Heart left ventricle (tissue), 16 donors: ENCODE measurements at regions not wholly inside any gene's neighbourhood (a gene's known extent, or its start where the extent isn't known, plus 50 kb on each side); places are given as distances from the start of the nearest gene placed in this dataset.

Experiments used
- ATAC-seq, 4 donors: fragments of 200-7000 bp; cut with Tn5 transposase; one replicate each; pipeline ENCODE4 v1.9.1; 2020 to 2022; ENCODE audit warnings: moderate library complexity in 4 of 4, mild to moderate bottlenecking in 3 of 4, moderate number of reproducible peaks in 1 of 4
- DNase-seq, 5 donors: peaks; one replicate each; pipeline ENCODE4 v3.0.0-alpha.2; 2020
- H3K27ac ChIP-seq, 12 donors: fragments of 200-600 bp; sonication (generic) in 4 of 12; one replicate each; pipeline versions ENCODE4 v1.5.0 to v1.8.0; 2016 to 2022; ENCODE audit warnings: mild to moderate bottlenecking in 2 of 12
- H3K27me3 ChIP-seq, 9 donors: fragments of 200-600 bp; sonication (generic) in 2 of 9; one replicate each; pipeline versions ENCODE4 v1.5.1 to v1.8.0; 2016 to 2022; ENCODE audit warnings: mild to moderate bottlenecking in 3 of 9
- H3K36me3 ChIP-seq, 9 donors: fragments of 200-600 bp; sonication (generic) in 2 of 9; one replicate each; pipeline versions ENCODE4 v1.5.0 to v1.8.0; 2018 to 2022; ENCODE audit warnings: mild to moderate bottlenecking in 2 of 9
- H3K4me1 ChIP-seq, 12 donors: fragments of 200-600 bp; sonication (generic) in 4 of 12; one replicate each; pipeline versions ENCODE4 v1.5.0 to v1.8.0; 2016 to 2022; ENCODE audit warnings: mild to moderate bottlenecking in 3 of 12
- H3K4me3 ChIP-seq, 12 donors: fragments of 200-600 bp; sonication (generic) in 4 of 12; one replicate each; pipeline versions ENCODE4 v1.5.0 to v1.8.0; 2017 to 2022; ENCODE audit warnings: mild to moderate bottlenecking in 9 of 12, moderate library complexity in 4 of 12
- H3K9me3 ChIP-seq, 12 donors: fragments of 200-600 bp; sonication (generic) in 4 of 12; one replicate each; pipeline versions ENCODE4 v1.5.0 to v1.8.0; 2016 to 2022; ENCODE audit warnings: mild to moderate bottlenecking in 1 of 12
- POLR2A ChIP-seq, 2 donors: fragments of 450-650 bp; IDR thresholded peaks; one replicate each; pipeline ENCODE4 v1.6.1; 2017; ENCODE audit warnings: antibody characterized with exemption in 2 of 2, mild to moderate bottlenecking in 2 of 2, moderate library complexity in 2 of 2
- WGBS, 4 donors: extraction: QIAGEN DNeasy Blood & Tissue Kit in 2 of 4; methylation state at CpG; one replicate each; pipeline versions ENCODE4 v1.1.5 to v1.1.7; 2013 to 2018; 5-methylcytosine and 5-hydroxymethylcytosine counted together
- intact Hi-C, 10 donors: fragments of 100-400 bp; cut with DNase I; formaldehyde crosslinking; loops; one replicate each; pipeline versions ENCODE4 v1.11.1 to v1.14.2; 2022
- TF ChIP-seq, protein P1 (sequence below), 12 donors: fragments of 200-600 bp; sonication (generic) in 4 of 12; IDR thresholded peaks; one replicate each; pipeline versions ENCODE4 v1.5.0 to v1.8.0; 2018 to 2022; ENCODE audit warnings: antibody characterized with exemption in 12 of 12, mild to moderate bottlenecking in 5 of 12
- donor health status: ischemic (EF 13 %, LVEDD 7.1; RV severe dilation, severe dysfunction).
- donor health status: healthy with polysubstance abuse.
- donor health status: DM: no; HTN: yes; CAD: no.
- donor health status: DM: no; HTN: no; CAD: no.
- donor health status: ischemic (EF 25% LVEDD 6.9; RV normal size, moderate dysfunction).
- donor health status: ischemic (EF 25% LVEDD 5.7; RV mildly dilated, moderate dysfunction).
- donor health status: healthy.
- donor health status: DM: yes; HTN: yes; CAD: no.
- donor health status: ischemic (EF 35%, LVEDD 5.7; RV mildly dilated, moderate dysfunction).
- donor health status: nonischemic (EF 11% LVEDD 7.7; RV severe dilation, severe dysfunction).
- donor health status: DM: yes; HTN: yes; CAD: no.
- donor health status: PGD.
- donor health status: ischemic (EF 29% LVEDD 5.4; RV normal size, mild dysfunction).
- donor health status: nonischemic (EF 23%, LVEDD 6.1; RV moderate dilation, normal function).

DNA sequence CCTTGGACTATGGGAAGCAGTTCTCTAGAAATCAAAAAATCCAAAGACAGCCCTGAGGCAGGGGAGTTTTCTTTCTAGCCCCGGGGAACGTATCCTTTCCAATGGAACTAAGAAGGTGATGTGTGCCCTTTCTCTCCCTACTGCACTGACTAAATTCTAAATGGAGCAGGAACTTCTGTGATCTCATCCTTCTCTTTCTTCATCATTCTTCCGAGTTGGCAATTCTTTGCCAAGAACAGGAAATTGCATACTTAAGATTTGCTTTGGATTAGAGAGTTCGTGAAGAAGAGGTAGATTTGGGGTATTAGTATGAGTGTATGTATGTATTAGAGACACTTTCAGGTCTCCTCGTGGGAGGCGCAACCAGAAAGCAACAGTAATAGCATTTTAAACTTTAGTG, 178.0 kb upstream of the PIK3R1 start:
- peaks cover 0 to 36% (median 16%) of the 10 kb centered on the region in 12 donors for H3K4me1 ChIP-seq
- TF ChIP-seq POLR2A (IDR thresholded peaks at IDR 0.05), result no peak
- TF ChIP-seq, protein P1, sequence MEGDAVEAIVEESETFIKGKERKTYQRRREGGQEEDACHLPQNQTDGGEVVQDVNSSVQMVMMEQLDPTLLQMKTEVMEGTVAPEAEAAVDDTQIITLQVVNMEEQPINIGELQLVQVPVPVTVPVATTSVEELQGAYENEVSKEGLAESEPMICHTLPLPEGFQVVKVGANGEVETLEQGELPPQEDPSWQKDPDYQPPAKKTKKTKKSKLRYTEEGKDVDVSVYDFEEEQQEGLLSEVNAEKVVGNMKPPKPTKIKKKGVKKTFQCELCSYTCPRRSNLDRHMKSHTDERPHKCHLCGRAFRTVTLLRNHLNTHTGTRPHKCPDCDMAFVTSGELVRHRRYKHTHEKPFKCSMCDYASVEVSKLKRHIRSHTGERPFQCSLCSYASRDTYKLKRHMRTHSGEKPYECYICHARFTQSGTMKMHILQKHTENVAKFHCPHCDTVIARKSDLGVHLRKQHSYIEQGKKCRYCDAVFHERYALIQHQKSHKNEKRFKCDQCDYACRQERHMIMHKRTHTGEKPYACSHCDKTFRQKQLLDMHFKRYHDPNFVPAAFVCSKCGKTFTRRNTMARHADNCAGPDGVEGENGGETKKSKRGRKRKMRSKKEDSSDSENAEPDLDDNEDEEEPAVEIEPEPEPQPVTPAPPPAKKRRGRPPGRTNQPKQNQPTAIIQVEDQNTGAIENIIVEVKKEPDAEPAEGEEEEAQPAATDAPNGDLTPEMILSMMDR (IDR thresholded peaks at IDR 0.05), result no peak
- H3K36me3 ChIP-seq, result no peaks in the 10 kb centered on the region
- 74 to 81% (median 79%) methylated on average over 6 of the region's 6 CpGs for WGBS, 4 donors
- no peaks in the 10 kb centered on the region for H3K9me3 ChIP-seq
- DNase-seq (no peak), ATAC-seq (peak in 1 of 4 donors; percentile 22)
- no peak overlapping the region for H3K4me3 ChIP-seq
- no peak overlapping the region for H3K27ac ChIP-seq
- no peaks in the 10 kb centered on the region for H3K27me3 ChIP-seq
- intact Hi-C loops, result loop anchor here in 1 of 10 donors (10.0 kb wide), 1 partner anchor 97 kb away; no protein-coding TSS in a partner anchor

DNA sequence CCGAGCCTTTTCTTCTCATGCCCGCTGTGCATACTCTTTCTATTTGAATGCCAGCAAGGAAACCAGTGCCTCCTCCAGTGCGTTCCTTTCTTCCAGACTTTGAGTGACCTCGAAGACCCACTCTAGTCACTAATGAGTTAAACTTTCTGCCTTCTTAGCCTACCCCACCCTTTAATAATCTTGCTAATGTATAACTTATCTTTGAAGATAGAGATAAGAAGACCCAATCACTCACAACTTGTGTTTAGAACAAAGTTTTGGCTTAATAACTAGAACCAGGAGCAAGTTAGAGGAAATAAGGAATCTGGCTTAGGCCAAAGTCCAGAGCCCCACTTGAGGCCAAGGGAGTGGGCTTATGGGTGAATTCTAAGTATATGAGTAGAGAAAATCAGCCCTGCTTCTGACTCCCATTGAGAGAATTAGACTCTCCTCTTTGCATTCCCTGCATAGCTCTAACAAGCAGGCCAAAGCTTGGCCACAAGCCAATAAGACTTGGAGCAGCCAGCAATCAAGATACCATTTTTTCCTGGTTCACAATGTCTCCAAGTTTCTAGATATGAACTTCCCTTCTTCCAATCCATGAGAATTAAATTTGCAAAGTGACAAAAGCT, 181.5 kb upstream of the PIK3R1 start:
- Histone ChIP-seq H3K4me3 (no peak overlapping the region), H3K27ac (peak overlapping the region in 1 of 12 donors; percentile 2), H3K9me3 (no peaks in the 10 kb centered on the region), H3K4me1 (peaks cover 0 to 23% (median 11%) of the 10 kb centered on the region in 12 donors), H3K36me3 (no peaks in the 10 kb centered on the region), H3K27me3 (no peaks in the 10 kb centered on the region)
- ATAC-seq (no peak), DNase-seq (peak in 3 of 5 donors; percentile 33 to 58 (median 43))
- 88 to 93% (median 92%) methylated on average over 4 of the region's 4 CpGs for WGBS, 4 donors
- intact Hi-C loops, result loop anchor here in 1 of 10 donors (10.0 kb wide), 1 partner anchor 101 kb away; no protein-coding TSS in a partner anchor
- TF ChIP-seq, protein P1 (IDR thresholded peaks at IDR 0.05), result no peak
- no peak for TF ChIP-seq POLR2A (IDR thresholded peaks at IDR 0.05)

DNA sequence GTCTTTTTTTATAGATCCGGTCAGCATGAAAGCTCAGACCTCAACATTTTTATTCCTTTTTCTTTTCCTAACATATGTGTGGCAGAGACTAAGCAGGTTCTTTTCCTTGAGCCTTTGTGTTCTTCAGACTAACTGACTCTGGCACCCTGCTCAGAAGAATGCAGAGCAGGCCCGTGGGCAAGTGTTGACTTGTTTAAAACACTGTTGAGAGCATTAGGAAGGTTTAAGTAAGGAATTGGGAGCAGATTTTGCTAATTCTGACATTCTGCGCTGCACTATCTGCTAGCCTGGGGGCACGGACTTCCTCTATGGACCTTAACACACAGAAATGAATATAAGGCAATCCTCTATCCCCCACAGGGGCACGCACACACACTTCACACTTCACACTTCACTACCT, 182.5 kb upstream of the PIK3R1 start:
- H3K36me3 ChIP-seq, result no peaks in the 10 kb centered on the region
- no peaks in the 10 kb centered on the region for H3K9me3 ChIP-seq
- H3K4me1 ChIP-seq, result peaks cover 0 to 30% (median 15%) of the 10 kb centered on the region in 12 donors
- H3K4me3 ChIP-seq, result no peak overlapping the region
- TF ChIP-seq, protein P1 (IDR thresholded peaks at IDR 0.05), result no peak
- no peak for TF ChIP-seq POLR2A (IDR thresholded peaks at IDR 0.05)
- H3K27ac ChIP-seq, result no peak overlapping the region
- WGBS, 4 donors, result 86 to 91% (median 89%) methylated on average over 5 of the region's 5 CpGs
- intact Hi-C loops, result loop anchor here in 1 of 10 donors (10.0 kb wide), 1 partner anchor 102 kb away; no protein-coding TSS in a partner anchor
- no peak for ATAC-seq
- DNase-seq, result no peak
- H3K27me3 ChIP-seq, result no peaks in the 10 kb centered on the region

DNA sequence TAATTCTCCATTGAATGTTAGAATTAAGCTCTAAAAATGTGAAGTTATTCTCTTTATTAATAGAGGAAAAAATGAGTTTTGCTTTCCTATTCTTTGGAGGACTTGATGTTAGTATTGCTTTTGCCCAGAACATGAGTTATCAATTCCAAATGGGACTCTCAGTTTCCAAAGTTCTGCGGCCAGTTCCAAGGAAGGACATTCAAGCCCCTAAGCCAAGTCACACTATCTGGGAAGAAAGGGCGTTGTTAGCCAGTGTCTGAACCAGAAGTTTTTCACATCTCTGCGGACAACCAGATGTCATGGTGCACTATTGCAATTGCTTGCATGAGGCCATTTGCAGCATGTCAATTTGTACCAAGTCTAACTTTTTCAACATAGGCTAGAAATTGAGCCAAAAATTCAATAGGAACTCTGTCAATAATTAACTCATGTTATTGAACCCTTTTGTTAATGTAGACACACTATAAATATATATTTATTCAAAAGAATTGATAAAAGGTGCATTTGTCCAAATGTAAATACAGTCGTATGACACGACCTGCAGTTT, 183.3 kb upstream of the PIK3R1 start:
- ATAC-seq (peak in 3 of 4 donors; percentile 31 to 66 (median 50)), DNase-seq (no peak)
- Histone ChIP-seq H3K36me3 (no peaks in the 10 kb centered on the region), H3K4me3 (no peak overlapping the region), H3K4me1 (peaks cover 2 to 37% (median 22%) of the 10 kb centered on the region in 12 donors), H3K27ac (peak overlapping the region in 1 of 12 donors; percentile 36), H3K27me3 (no peaks in the 10 kb centered on the region), H3K9me3 (no peaks in the 10 kb centered on the region)
- TF ChIP-seq POLR2A (IDR thresholded peaks at IDR 0.05), result no peak
- TF ChIP-seq, protein P1 (IDR thresholded peaks at IDR 0.05), result no peak
- intact Hi-C loops, result loop anchor here in 1 of 10 donors (10.0 kb wide), 1 partner anchor 103 kb away; no protein-coding TSS in a partner anchor
- WGBS, 4 donors, result 91 to 95% (median 93%) methylated on average over 5 of the region's 5 CpGs
